ENCODE measurements at regions not wholly inside any gene's neighbourhood (a gene's known extent, or its start where the extent isn't known, plus 50 kb on each side); places are given as distances from the start of the nearest gene placed in this dataset.

- H3K36me3 ChIP-seq (ENCODE audit: low read depth, low read length) = no peaks in the 10 kb centered on the region
- ChIA-PET POLR2A (ENCODE audit: unreplicated experiment) (no interaction called here), CTCF (interaction anchor here (0.6 kb wide), 2 partner anchors 55 to 60 kb away, joined by 3 read pairs; no protein-coding TSS in a partner anchor)
- H3K27me3 ChIP-seq (ENCODE audit: low read length) = no peaks in the 10 kb centered on the region
- TF ChIP-seq CTCF (conservative IDR thresholded peaks at IDR 0.05; ENCODE audit: low read depth, low read length) (no peak), EZH2 (IDR thresholded peaks at IDR 0.05; ENCODE audit: low read length, unreplicated experiment) (no peak), EZH2phosphoT487 (IDR thresholded peaks at IDR 0.05; ENCODE audit: borderline replicate concordance, low read length) (no peak)
- H3K4me3 ChIP-seq (ENCODE audit: low read length) = peak overlapping the region; percentile 29; the same call in 1 of the 2 replicates
- no peaks in the 10 kb centered on the region for H3F3A ChIP-seq (ENCODE audit: low read length, unreplicated experiment)
- H3K9me3 ChIP-seq (ENCODE audit: low read length) = no peaks in the 10 kb centered on the region
- intact Hi-C loops (cut with micrococcal nuclease) = loop anchor here (1.0 to 10.0 kb wide), 3 partner anchors 42 to 261 kb away; a partner anchor contains a TSS
- peak overlapping the region; percentile 17; the same call in 1 of the 2 replicates for H2AFZ ChIP-seq (ENCODE audit: low read length)
- DNase-seq = peak; percentile 83
- no peaks in the 10 kb centered on the region for H4K20me1 ChIP-seq (ENCODE audit: low read length)
- BruUV-seq (replicated peaks) = no TSS peak
- H3K27ac ChIP-seq (ENCODE audit: low read length) = peak overlapping the region; percentile 73
- H3K4me1 ChIP-seq (ENCODE audit: insufficient read depth, low read length) = peaks cover 19% of the 10 kb centered on the region
- no peaks in the 10 kb centered on the region for H3K79me2 ChIP-seq (ENCODE audit: low read length)
- ATAC-seq = peak; percentile 97
- peak overlapping the region; percentile 70 for H3K4me2 ChIP-seq (ENCODE audit: low read length)
- 0 out of 2 replicates have a peak, but pooled peaks cover 3% of the 10 kb centered on the region for H3K9me2 ChIP-seq (replicated peaks; ENCODE audit: low read length)
- H3K9ac ChIP-seq (ENCODE audit: low read length) = no peak overlapping the region
Observed at GRCh38 chr2:144596073-144596871, 76.4 kb upstream of the ZEB2 start.

- no peak for TF ChIP-seq CTCF (conservative IDR thresholded peaks at IDR 0.05; ENCODE audit: low read depth, low read length)
- POLR2A ChIA-PET (ENCODE audit: unreplicated experiment) = no interaction called here
- Histone ChIP-seq H3K4me2 (ENCODE audit: low read length) (peak overlapping the region; percentile 70), H4K20me1 (ENCODE audit: low read length) (no peaks in the 10 kb centered on the region), H3K27ac (ENCODE audit: low read length) (peak overlapping the region; percentile 73), H3F3A (ENCODE audit: low read length, unreplicated experiment) (no peaks in the 10 kb centered on the region), H3K4me1 (ENCODE audit: insufficient read depth, low read length) (peaks cover 19% of the 10 kb centered on the region), H2AFZ (ENCODE audit: low read length) (no peak overlapping the region), H3K9me2 (replicated peaks; ENCODE audit: low read length) (0 out of 2 replicates have a peak, but pooled peaks cover 3% of the 10 kb centered on the region), H3K27me3 (ENCODE audit: low read length) (no peaks in the 10 kb centered on the region), H3K9me3 (ENCODE audit: low read length) (no peaks in the 10 kb centered on the region), H3K4me3 (ENCODE audit: low read length) (peak overlapping the region; percentile 29; the same call in 1 of the 2 replicates), H3K36me3 (ENCODE audit: low read depth, low read length) (no peaks in the 10 kb centered on the region), H3K79me2 (ENCODE audit: low read length) (no peaks in the 10 kb centered on the region), H3K9ac (ENCODE audit: low read length) (no peak overlapping the region)
- ATAC-seq (no peak), DNase-seq (no peak)
- CTCF ChIA-PET = interaction anchor here (0.6 kb wide), 1 partner anchor 55 kb away, joined by 3 read pairs; no protein-coding TSS in a partner anchor
- no TSS peak for BruUV-seq (replicated peaks)
- intact Hi-C loops (cut with micrococcal nuclease) = loop anchor here (1.0 to 10.0 kb wide), 3 partner anchors 41 to 261 kb away; a partner anchor contains a TSS
Observed at GRCh38 chr2:144595686-144596072, 75.8 kb upstream of the ZEB2 start.

- no peak overlapping the region for H3K27ac ChIP-seq (ENCODE audit: low read length)
- BruUV-seq (replicated peaks) = no TSS peak
- ATAC-seq (no peak), DNase-seq (no peak)
- H3K79me2 ChIP-seq (ENCODE audit: low read length) = no peaks in the 10 kb centered on the region
- H2AFZ ChIP-seq (ENCODE audit: low read length) = no peak overlapping the region
- H3K9me3 ChIP-seq (ENCODE audit: low read length) = no peaks in the 10 kb centered on the region
- H4K20me1 ChIP-seq (ENCODE audit: low read length) = no peaks in the 10 kb centered on the region
- ChIA-PET CTCF (interaction anchor here (0.6 kb wide), 1 partner anchor 56 kb away, joined by 3 read pairs; no protein-coding TSS in a partner anchor), POLR2A (ENCODE audit: unreplicated experiment) (no interaction called here)
- TF ChIP-seq CTCF (conservative IDR thresholded peaks at IDR 0.05; ENCODE audit: low read depth, low read length) (no peak), EZH2phosphoT487 (IDR thresholded peaks at IDR 0.05; ENCODE audit: borderline replicate concordance, low read length) (no peak), EZH2 (IDR thresholded peaks at IDR 0.05; ENCODE audit: low read length, unreplicated experiment) (no peak)
- H3K4me1 ChIP-seq (ENCODE audit: insufficient read depth, low read length) = peaks cover 19% of the 10 kb centered on the region
- no peaks in the 10 kb centered on the region for H3F3A ChIP-seq (ENCODE audit: low read length, unreplicated experiment)
- intact Hi-C loops (cut with micrococcal nuclease) = loop anchor here (5.0 to 10.0 kb wide), 2 partner anchors 72 to 260 kb away; a partner anchor contains a TSS
- H3K4me2 ChIP-seq (ENCODE audit: low read length) = no peak overlapping the region
- H3K4me3 ChIP-seq (ENCODE audit: low read length) = no peak overlapping the region
- no peak overlapping the region for H3K9ac ChIP-seq (ENCODE audit: low read length)
- H3K36me3 ChIP-seq (ENCODE audit: low read depth, low read length) = no peaks in the 10 kb centered on the region
- H3K9me2 ChIP-seq (replicated peaks; ENCODE audit: low read length) = 0 out of 2 replicates have a peak, but pooled peaks cover 3% of the 10 kb centered on the region
- H3K27me3 ChIP-seq (ENCODE audit: low read length) = no peaks in the 10 kb centered on the region
Observed at GRCh38 chr2:144595279-144595678, 75.4 kb upstream of the ZEB2 start.

Measured in PC-3 (cell line).